HG03039 (cell line): ENCODE measurements at regions not wholly inside any gene's neighbourhood (a gene's known extent, or its start where the extent isn't known, plus 50 kb on each side); places are given as distances from the start of the nearest gene placed in this dataset.
"Not testable (repeated sequence)": the region's sequence is repeated elsewhere in the genome, so short reads cannot be mapped to it uniquely, and the experiment has no call there.

Source experiments
- ATAC-seq: cut with Tn5 transposase; IDR thresholded peaks from one replicate; pipeline ENCODE4 v1.9.1; 2021; ENCODE audit warnings: mild to moderate bottlenecking, moderate library complexity; ENCODE audit not compliant: unreplicated experiment

- no peak for ATAC-seq
Measured at GRCh38 chr4:133598779-133599178, 449.7 kb downstream of the PCDH10 start.

GRCh38 chr4:133597251-133597650, 448.2 kb downstream of the PCDH10 start:
- no peak for ATAC-seq

GRCh38 chr4:133596459-133596858, 447.4 kb downstream of the PCDH10 start:
- ATAC-seq = no peak

- no peak for ATAC-seq
Measured at GRCh38 chr4:133594390-133595207, 445.5 kb downstream of the PCDH10 start.

GRCh38 chr4:133593764-133594163, 444.7 kb downstream of the PCDH10 start:
- no peak for ATAC-seq

GRCh38 chr4:133592591-133592990, 443.5 kb downstream of the PCDH10 start:
- no peak for ATAC-seq

GRCh38 chr4:133592106-133592505, 443.0 kb downstream of the PCDH10 start:
- no peak for ATAC-seq

- ATAC-seq = no peak
Measured at GRCh38 chr4:133588306-133588705, 439.2 kb downstream of the PCDH10 start.

GRCh38 chr4:133585323-133585722, 436.2 kb downstream of the PCDH10 start:
- ATAC-seq = no peak

GRCh38 chr4:133584714-133585113, 435.6 kb downstream of the PCDH10 start:
- no peak for ATAC-seq

GRCh38 chr4:133581996-133582619, 433.0 kb downstream of the PCDH10 start:
- no peak for ATAC-seq

- no peak for ATAC-seq
Measured at GRCh38 chr4:133574248-133574647, 425.2 kb downstream of the PCDH10 start.

- ATAC-seq = no peak
Measured at GRCh38 chr4:133565379-133565778, 416.3 kb downstream of the PCDH10 start.

- ATAC-seq = no peak
Measured at GRCh38 chr4:133559987-133560386, 410.9 kb downstream of the PCDH10 start.

GRCh38 chr4:133555671-133556070, 406.6 kb downstream of the PCDH10 start:
- ATAC-seq = no peak

GRCh38 chr4:133550436-133550835, 401.3 kb downstream of the PCDH10 start:
- ATAC-seq = no peak

- ATAC-seq = no peak
Measured at GRCh38 chr4:133544097-133544496, 395.0 kb downstream of the PCDH10 start.

- ATAC-seq = no peak
Measured at GRCh38 chr4:133537780-133538281, 388.7 kb downstream of the PCDH10 start.

- ATAC-seq = not testable (repeated sequence)
Measured at GRCh38 chr4:133534224-133534623, 385.1 kb downstream of the PCDH10 start.

- ATAC-seq = no peak
Measured at GRCh38 chr4:133524369-133524768, 375.3 kb downstream of the PCDH10 start.

GRCh38 chr4:133513901-133514300, 364.8 kb downstream of the PCDH10 start:
- no peak for ATAC-seq

- no peak for ATAC-seq
Measured at GRCh38 chr4:133498149-133498548, 349.1 kb downstream of the PCDH10 start.
